ENCODE measurements at regions not wholly inside any gene's neighbourhood (a gene's known extent, or its start where the extent isn't known, plus 50 kb on each side); places are given as distances from the start of the nearest gene placed in this dataset.
"Not testable (repeated sequence)": the region's sequence is repeated elsewhere in the genome, so short reads cannot be mapped to it uniquely, and the experiment has no call there.

DNA sequence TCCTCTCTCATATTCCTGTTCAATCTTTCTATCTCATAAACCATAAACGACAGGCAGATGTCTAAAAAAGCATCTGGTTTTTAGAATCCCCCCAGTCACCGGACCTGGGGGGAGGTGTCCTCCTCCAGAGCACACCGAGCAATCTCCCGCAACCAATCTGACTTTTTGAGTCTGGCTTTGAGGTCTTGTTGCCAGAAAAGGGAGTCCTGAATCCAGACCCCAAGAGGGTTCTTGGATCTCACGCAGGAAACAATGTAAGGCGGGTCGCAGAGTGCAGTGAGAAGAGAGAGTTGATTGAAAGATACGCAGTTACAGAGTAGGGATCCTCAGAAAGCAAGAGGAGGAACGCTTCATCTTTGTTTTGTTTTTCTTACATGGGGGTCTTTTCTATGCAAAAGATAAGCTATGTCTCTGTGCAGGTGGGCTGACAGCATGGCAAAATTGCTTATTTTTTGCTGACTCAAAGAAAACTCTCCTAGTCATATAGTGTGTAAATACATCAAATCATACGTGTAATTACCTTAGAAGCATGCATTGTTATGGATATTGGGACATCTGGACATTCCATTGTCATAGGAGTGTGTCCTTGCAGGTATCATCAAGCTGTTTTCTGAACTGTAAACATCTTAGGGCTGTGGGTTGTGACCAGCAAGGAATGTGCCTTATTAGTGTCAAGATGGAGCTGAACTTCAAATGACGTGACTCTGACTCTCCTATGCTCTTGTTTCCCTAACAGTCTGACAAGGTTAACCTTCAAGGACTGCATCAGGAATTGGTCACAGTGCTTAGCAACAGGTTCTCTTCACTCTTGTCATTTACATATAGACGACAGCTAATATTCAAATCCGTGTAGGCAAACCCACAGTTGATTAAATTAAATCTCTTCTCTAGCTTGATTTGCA lies 159.3 kb upstream of the DAPK1 start:
- no peak for DNase-seq

DNA sequence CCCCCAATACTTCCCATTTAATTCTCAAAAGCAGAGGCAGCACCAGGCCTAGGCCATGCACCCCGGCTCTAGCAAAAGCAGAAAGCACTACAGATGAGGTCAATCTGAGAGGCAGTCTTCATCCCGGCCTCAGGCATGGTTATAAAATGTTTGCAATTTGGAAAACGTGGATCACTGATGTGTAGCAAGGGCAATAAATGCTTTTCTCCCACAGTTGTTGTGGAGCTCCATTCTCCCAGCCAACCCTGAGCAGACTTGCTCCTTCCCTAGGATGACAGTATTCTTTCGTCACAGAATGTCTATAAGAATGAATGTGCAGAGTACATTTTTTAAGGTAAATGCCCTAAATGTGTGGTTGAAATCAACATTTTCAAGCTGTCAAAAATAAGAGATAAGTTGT lies 157.3 kb upstream of the DAPK1 start:
- DNase-seq, result no peak

DNA sequence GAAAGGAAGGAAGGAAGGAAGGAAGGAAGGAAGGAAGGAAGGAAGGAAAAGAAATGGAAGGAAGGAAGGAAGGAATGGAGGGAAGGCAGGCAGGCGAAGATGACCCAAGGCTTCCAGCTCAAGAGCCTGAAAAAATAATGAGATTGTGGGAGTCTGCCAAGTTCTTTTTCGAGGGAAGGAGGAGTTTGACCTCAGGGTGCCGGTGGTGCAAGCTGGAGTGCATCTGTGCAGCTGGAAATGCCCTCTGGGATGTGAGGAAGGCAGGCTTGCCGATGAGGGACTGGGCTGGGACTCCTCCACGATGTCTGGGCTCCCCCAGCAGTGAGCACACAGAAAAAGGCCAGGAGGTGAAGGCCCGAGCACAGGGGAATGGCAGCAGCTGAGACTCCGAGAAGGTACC lies 154.9 kb upstream of the DAPK1 start:
- DNase-seq, result no peak

DNA sequence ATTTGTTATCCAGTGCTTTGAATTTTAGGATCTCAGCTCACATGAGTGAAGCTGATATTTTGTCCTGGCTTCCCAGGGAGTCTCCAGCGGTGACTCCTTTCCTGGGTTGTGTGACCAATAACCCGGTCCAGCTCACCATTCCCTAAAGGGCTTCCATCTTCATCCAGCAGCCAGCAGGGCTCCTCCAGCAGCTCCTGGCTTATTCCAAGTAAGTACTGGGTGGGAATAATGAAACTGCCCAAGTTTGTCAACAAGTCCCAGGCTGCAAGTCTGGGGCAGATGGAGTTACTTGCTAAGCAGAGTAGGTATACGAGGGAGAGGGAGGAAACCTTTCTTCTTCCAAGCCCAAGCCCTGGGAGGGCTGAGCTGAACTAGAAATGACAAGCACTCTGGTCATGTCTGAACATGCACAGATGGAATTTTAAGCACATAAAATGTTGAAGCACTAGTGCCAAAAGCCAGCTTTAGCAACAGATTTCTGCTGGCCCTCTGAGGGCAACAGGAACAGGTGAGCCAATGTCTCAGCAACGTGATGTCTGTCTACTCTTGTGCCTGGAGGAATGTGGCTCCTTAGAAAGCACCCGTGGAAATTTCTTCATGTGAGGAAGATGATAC lies 153.7 kb upstream of the DAPK1 start:
- DNase-seq, result no peak

DNA sequence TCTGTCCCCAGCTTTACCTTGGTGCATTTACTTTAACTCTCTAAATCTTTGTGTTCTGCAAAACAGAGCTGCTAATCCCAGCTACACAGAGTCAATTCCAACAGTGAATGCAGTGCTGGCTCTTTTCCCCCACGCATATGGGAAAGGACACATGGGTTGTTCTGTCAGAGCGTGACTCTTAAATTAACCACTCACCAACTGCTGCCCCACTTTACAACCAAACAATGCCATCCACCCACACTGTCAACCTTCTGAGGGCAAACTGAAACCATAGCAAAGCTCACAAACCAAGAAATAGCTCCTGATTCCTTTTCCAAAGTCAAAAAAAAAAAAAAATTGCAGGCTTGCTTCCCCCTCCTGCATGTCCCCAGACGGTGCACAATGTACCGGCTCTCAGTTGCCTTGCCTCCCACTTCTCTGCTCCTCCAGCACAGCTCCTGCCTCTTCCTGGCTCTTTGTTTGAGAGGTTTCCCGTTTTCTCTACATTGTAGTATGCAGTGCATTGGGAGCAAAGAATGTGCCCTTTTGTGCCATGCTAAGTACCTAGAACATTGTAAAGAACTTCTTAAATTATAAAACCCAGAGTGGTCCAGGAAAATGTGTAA lies 151.5 kb upstream of the DAPK1 start:
- DNase-seq, result no peak

DNA sequence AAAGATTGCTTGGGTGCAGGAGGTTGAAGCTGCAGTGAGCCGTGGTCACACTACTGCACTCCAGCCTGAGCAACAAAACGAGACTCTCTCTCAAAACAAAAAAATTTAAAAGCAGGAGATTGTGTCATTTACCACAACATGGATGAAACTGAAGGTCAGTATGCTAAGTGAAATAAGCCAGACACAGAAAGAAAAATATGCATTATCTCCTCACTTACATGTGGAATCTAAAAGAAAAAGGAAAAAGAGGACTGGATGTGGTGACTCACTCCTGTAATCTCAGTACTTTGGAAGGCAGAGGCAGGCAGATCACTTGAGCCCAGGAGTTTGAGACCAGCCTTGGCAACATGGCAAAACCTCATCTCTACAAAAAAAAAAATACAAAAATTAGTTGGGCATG lies 146.8 kb upstream of the DAPK1 start:
- no peak for DNase-seq

DNA sequence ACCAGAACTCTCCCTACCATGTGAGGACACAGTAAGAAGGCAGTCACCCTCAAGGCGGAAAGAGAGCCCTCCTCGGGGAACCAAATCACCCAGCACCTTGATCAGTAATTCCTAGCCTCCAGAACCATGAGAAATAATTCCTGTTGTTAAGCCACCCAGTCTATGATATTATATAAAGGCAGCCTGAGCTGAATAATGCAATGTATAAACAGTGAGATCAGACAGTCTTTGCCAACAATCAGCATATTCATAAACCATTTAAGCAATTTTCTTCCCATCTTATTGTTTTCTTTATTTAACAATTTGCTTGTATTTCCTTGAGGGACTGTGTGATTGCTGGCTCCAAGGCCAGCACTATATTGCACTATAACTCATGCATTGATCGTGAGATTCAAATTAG lies 144.4 kb upstream of the DAPK1 start:
- no peak for DNase-seq

DNA sequence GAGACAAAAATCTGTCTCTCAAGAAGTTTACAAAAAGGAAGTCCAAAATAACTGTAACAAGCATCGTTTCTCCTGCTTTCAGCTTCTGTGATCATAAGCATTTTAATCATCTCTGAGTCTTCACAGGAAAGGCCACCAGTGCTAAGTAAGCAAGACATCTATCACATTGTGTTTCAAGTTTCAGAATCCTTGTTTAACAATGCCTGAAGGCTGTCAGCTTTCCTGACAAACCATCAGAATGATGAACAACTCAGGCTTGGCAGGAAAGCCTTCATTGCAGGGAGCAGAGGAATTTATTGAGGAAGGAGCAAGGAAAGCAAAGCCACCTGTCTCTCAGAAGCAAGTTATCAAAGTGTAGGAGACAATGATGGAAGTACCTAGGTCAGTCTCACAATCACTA lies 143.5 kb upstream of the DAPK1 start:
- DNase-seq, result no peak

DNA sequence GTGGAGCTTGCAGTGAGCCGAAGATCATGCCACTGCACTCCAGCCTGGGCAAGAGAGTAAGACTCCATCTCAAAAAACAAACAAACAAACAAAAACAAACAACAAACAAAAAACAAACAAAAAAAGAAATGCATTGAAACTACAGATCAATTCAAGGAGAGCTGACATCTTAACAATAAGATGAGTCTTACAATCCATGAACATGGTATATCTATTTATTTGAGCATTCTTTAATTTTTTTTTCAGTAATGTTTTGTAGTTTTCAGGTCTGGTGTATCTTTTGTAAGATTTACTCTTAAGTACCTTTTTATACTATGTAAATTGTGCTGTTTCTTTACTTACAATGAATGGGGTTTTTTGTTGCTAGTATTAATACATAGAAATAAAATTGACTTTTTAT lies 140.1 kb upstream of the DAPK1 start:
- no peak for DNase-seq

DNA sequence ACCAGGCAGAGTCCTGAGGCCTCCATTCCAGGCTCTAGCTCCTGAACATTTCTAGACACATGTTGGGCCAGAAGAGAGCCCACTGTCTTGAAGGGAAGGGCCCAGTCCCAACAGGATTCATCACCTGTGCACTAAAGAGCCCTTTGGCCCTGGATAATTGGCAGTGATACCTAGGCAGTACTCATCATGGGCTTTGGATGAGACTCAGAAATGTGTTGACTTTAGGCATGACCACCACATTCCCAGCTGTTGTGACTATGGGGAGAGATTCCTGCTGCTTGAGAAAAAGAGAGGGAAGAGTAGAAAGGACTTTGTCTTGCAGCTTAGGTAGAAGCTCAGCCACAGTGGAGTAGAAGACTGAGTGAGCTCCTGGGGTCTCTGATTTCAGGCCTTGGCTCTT lies 138.4 kb upstream of the DAPK1 start:
- no peak for DNase-seq

DNA sequence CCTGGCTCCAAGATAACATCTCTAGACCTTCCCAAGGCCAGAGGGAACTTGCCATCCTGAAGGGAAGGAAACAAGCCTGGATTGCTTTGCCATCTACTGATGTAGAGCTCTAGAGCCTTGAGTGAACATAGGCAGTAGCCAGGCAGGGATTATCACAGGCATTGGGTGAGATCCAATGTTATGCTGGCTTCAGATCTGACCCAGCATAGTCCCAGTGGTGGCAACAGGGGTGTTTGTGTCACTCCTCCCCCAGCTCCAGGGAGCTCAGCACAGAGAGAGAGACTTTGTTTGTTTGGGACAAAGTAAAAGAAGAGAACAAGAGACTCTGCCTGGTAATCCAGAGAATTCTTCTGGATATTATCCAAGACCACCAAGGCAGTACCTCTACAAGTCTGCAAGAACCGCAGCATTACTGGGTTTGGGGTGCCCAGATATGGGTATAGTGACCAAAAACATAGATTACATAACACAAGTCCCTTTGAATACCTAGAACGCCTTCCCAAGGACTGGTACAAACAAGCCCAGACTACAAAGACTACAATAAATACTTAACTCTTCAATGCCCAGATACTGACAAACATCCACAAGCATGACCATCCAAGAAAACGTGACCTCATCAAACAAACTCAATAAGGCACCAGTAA lies 137.6 kb upstream of the DAPK1 start:
- no peak for DNase-seq

DNA sequence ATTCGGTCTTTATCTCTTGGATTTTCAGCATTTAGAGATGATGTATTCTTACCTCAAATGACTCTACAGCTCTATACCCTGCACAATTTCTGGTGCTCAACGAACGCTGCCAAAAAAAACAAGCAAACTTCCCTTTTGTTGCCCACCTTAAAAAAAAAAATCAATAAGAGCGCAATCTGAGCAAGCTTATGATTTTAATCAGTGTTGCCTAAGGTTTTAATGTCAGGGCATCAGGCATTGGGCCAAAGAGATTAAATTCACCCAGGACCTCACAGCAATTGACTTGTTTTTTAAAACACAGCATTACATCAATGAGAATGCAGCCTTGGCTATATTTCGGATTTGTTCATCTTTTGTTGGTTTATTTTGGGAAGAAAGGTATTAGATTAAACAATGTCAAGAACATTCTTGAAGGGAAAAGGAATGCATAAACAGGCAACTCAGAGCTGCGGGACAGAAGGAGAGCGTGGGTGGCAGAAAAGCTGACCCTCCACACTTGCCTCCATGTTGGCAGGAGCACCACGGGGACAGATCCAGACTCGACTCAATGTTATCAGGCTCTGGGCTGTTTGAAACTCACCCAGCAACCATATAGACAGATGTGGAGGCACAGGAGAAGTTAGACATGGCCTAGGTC lies 127.5 kb upstream of the DAPK1 start:
- DNase-seq, result no peak

DNA sequence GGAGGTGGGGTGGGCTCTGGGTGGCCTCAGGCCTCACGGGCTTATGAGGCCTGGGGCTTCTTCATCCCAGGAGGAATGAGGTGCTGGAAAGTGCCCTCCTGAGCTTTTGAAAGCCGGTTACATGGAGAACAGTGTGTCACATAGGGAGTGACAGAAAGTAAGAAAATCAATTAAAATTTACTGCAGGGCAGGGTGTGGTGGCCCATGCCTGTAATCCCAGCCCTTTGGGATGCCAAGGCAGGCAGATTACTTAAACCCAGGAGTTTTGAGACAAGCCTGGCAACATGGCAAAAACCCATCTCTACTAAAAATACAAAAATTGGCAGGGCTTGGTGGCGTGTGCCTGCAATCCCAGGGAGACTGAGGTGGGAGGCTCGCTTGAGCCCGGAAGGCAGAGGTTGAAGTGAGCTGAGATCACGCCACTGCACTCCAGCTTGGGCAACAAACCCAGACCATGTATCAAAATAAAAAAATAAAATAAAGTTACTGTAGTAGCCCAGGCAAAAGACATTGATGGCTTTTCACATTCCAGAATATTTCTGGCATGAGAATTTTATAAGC lies 125.8 kb upstream of the DAPK1 start:
- no peak for DNase-seq

DNA sequence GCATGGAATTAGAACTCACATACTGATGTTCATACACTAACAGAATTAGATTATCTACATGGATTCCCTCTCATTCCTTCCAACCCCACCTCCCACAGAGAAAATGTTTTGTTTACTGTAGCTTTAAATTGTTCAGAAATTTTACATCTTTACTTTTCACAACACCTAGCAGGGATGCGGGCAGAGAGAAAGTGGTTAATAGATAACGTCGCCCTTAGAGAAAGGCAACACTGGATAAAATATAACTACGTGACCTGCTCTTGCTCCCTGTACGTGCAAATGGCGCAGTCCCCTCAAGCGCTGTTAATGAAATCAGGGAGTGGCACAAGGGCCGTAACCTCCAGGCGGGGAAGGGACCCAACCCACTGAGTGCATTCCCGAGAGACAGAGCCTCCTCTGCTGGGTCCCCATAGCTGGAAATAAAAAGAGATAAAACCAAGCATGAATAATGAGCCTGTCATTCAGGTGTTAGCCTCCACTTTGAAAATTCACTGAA lies 125.3 kb upstream of the DAPK1 start:
- no peak for DNase-seq

DNA sequence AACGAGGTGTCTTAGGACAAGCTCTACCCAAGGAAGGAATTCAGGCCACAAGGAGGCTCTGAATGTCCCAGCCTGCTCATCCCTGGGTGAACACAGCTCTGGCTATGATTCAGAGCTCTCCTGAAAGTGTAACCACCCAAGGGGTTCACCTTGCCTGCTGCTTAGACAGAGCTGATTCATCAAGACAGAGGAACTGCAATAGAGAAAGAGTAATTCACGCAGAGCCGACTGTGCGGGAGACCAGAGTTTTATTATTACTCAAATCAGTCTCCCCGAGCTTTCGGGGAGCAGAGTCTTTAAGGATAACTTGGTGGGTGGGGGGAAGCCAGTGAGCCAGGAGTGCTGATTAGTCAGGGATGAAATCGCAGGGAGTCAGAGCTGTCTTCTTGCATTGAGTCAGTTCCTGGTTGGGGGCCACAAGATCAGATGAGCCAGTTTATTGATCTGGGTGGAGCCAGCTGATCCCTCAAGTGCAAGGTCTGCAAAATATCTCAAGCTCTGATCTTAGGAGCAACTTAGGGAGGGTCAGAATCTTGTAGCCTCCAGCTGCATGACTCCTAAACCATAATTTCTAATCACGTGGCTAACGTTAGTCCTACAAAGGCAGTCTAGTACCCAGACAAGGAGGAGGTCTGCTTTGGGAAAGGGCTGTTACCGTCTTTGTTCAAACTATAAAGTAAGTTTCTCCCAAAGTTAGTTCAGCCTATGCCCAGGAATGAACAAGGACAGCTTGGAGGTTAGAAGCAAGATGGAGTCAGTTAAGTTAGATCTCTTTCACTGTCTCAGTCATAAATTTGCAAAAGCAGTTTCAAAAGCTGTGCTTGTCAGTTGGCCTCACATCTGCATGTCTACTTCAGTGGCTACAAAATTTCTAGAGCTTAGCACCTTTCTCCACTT lies 123.4 kb upstream of the DAPK1 start:
- DNase-seq, result not testable (repeated sequence)

DNA sequence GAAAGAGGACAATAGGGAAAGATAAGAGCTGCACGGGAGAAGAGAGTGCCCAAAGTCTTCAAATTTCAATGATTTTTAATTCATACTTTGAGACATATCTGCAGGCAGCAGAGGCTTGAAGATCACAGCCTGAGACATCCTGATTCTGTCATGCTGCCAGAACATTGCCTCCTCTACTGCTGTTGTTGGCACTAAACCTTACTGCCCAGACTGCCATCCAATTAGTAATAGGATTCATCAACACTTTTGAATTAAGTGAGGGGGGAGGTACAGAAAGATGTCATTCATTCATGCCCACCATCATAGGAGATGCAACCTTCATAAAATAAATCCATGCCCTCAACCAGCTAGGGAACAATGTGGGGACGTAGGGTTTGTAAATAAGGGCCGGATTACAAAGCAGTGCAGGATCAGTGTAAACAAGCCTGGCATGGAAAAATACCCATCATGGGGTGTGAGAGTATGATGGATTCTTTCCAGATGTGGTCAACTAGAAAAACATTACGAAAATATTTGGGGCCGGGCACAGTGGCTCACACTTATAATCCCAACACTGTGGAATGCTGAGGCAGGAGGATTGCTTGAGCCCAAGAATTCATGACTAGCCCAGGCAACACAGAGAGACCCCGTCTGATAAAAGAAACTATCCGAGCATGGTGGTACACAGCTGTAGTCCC lies 122.1 kb upstream of the DAPK1 start:
- DNase-seq, result no peak

DNA sequence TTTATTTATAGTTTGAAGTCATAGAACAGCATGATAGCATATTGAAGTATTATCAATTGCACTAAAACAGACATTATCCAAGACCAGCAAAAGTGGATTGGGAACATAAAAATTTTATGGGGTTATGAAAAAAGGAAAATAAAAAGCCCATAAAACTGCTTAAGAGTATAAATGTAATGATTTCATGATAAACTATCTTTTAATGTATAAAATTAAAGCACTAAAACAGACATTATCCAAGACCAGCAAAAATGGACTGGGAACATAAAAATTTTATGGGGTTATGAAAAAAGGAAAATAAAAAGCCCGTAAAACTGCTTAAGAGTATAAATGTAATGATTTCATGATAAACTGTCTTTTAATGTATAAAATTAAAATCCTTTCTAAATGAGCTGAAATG lies 119.0 kb upstream of the DAPK1 start:
- no peak for DNase-seq

DNA sequence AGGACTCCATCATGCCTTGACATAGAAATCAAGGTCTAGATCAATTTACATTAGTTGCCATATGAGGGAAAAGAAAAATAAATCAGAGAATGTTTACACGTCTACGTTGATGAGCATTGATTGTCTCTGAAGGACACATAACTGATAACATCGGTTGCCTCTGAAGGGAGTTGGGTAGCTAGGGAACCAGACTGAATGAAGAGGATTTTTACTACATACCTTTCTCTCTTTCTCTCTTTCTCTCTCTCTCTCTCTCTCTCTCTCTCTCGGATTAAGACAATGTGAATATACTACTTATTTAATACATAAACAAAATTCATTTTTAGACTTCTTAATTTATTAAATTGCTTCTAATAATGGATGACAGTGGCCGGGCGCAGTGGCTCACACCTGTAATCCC lies 118.4 kb upstream of the DAPK1 start:
- DNase-seq, result no peak

DNA sequence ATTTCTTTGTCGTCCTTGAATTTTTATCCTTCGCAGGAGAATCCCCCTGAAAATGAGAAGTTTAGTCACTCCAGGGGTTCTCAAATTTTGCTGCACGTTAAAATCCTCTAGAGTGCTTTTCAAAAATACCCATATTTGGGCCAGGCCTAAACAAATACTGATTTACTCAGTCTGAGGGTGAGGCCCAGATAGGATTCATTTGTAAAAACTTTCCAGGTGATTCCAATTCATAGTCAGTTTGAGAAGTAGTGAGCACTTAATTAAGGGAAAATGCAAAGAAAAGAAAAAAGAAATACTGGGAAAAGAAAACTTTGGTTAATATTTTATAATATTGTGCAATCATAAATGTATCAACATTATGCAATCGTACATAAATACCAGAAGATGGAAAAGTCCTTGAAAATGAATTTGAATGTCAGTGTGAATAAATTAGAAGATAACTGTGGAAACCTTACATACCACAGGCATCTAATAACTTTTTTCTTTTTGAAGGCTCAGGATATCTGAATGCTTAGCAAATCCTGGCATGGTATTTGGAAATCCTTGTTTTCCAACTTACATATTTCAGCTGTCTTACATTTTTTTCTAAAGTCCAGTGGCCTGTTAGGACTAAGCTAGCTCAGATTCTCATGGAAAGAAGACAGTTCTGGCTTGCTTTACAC lies 116.5 kb upstream of the DAPK1 start:
- no peak for DNase-seq

DNA sequence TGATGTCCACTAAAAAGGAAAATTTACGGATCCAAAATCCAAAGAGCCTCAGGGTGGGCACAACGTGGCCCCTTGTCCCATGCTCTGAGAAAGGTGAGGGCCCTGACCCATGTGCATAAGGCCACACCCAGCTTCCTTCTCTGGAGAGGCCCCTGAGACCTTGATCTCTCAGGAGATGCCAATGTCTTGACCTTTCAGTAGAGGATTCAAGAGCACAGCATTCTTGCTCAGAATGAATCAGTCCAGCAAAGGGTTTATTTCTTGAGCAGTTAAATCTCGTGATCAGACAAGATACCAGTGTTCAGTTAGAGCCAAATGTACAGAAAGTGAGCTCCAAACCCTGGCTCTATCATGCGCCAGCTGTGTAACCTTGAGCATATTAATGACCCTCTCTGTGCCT lies 115.9 kb upstream of the DAPK1 start:
- DNase-seq, result no peak

DNA sequence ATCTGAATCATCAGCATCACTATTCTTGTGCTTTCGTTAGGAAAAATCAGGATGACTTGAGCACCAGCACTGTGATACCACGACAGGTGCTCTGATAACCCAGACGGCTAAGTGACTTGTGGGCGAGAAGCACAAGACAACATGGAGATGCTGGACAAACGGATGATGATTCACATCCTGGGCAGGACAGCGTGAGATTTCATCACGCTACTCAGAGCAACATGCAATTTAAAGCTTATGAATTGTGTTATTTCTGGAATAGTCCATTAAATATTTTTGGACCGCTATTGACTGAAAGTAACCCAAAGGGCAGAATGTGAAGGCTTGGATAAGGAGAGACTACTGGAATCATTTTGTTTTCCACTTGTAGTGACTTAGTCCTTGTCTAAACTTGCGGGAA lies 114.8 kb upstream of the DAPK1 start:
- DNase-seq, result no peak
